ENCODE measurements at regions not wholly inside any gene's neighbourhood (a gene's known extent, or its start where the extent isn't known, plus 50 kb on each side); places are given as distances from the start of the nearest gene placed in this dataset.

GRCh38 chr3:137930976-137931375 lies 79.0 kb upstream of the CLDN18 start:
- no peak overlapping the region for H3K4me3 ChIP-seq
- 27% methylated on average over 3 of the region's 3 CpGs for WGBS (ENCODE audit: missing lambda C conversion rate)
- DNase-seq (ENCODE audit: low read depth in 1 of 2, low spot score in 1 of 2) (no peak), ATAC-seq (no peak), FAIRE-seq (no peak)
- no peak for TF ChIP-seq HOXA7 (CRISPR knock-in tag; IDR thresholded peaks at IDR 0.05)
- no peak for TF ChIP-seq ZC3H11A (IDR thresholded peaks at IDR 0.05)
- no peak for TF ChIP-seq MAFK (IDR thresholded peaks at IDR 0.05; ENCODE audit: partially characterized antibody)
- no peak for TF ChIP-seq NFE2L2 (conservative IDR thresholded peaks at IDR 0.05; ENCODE audit: low read length)
- no peak for TF ChIP-seq HOXB13 (CRISPR knock-in tag; IDR thresholded peaks at IDR 0.05; ENCODE audit: low read depth)
- TF ChIP-seq CEBPB (IDR thresholded peaks at IDR 0.05): no peak
- TF ChIP-seq JUN (IDR thresholded peaks at IDR 0.05): no peak
- no peak for TF ChIP-seq JUNB (IDR thresholded peaks at IDR 0.05)
- TF ChIP-seq HDAC2 (IDR thresholded peaks at IDR 0.05): no peak
- no peaks in the 10 kb centered on the region for H3K9me3 ChIP-seq
- H3K27ac ChIP-seq: no peak overlapping the region
- H3K4me2 ChIP-seq: no peak overlapping the region
- H3K4me1 ChIP-seq: no peaks in the 10 kb centered on the region
- ChIA-PET POLR2A (no interaction called here), CTCF (no interaction called here)

- DNase-seq (ENCODE audit: low read depth in 1 of 2, low spot score in 1 of 2) (no peak), FAIRE-seq (no peak), ATAC-seq (no peak)
- ChIA-PET CTCF (no interaction called here), POLR2A (no interaction called here)
- Histone ChIP-seq H3K9me3 (no peaks in the 10 kb centered on the region), H3K4me3 (no peak overlapping the region), H3K27ac (no peak overlapping the region), H3K4me2 (no peak overlapping the region), H3K4me1 (no peaks in the 10 kb centered on the region)
- WGBS (ENCODE audit: missing lambda C conversion rate): 20% methylated on average over 2 of the region's 2 CpGs
- no peak for TF ChIP-seq CEBPB (IDR thresholded peaks at IDR 0.05)
Measured at GRCh38 chr3:137938876-137939275, 71.1 kb upstream of the CLDN18 start.

- Histone ChIP-seq H3K9me3 (no peaks in the 10 kb centered on the region), H3K27ac (no peak overlapping the region), H3K4me1 (no peaks in the 10 kb centered on the region), H3K4me3 (no peak overlapping the region), H3K4me2 (no peak overlapping the region)
- FAIRE-seq: no peak
- TF ChIP-seq BCL3 (IDR thresholded peaks at IDR 0.05) (no peak), ZFP36 (IDR thresholded peaks at IDR 0.05; ENCODE audit: borderline replicate concordance, partially characterized antibody) (no peak), ZSCAN20 (CRISPR knock-in tag; IDR thresholded peaks at IDR 0.05) (no peak), EHF (CRISPR knock-in tag; IDR thresholded peaks at IDR 0.05) (no peak), HOXA7 (CRISPR knock-in tag; IDR thresholded peaks at IDR 0.05) (no peak), HOXB13 (CRISPR knock-in tag; IDR thresholded peaks at IDR 0.05; ENCODE audit: low read depth) (no peak), FOXS1 (CRISPR knock-in tag; IDR thresholded peaks at IDR 0.05) (no peak), NPAS2 (CRISPR knock-in tag; IDR thresholded peaks at IDR 0.05; ENCODE audit: borderline replicate concordance) (no peak), ATOH8 (CRISPR knock-in tag; IDR thresholded peaks at IDR 0.05; ENCODE audit: low read depth) (no peak), ESRRA (IDR thresholded peaks at IDR 0.05; ENCODE audit: borderline replicate concordance, low read length) (no peak), RAD21 (conservative IDR thresholded peaks at IDR 0.05 in 1 of 2, IDR thresholded peaks at IDR 0.05 in 1 of 2) (no peak), EP300 (IDR thresholded peaks at IDR 0.05) (no peak), E2F6 (IDR thresholded peaks at IDR 0.05; ENCODE audit: borderline replicate concordance, low read depth) (no peak), SREBF2 (IDR thresholded peaks at IDR 0.05) (no peak), POLR2AphosphoS2 (conservative IDR thresholded peaks at IDR 0.05; ENCODE audit: low read length) (no peak), REST (IDR thresholded peaks at IDR 0.05) (no peak), PHF8 (IDR thresholded peaks at IDR 0.05; ENCODE audit: borderline replicate concordance, low read depth) (no peak), RARB (CRISPR knock-in tag; IDR thresholded peaks at IDR 0.05) (no peak)
- POLR2A ChIA-PET: no interaction called here
- DNase-seq (ENCODE audit: low read depth in 1 of 2, low spot score in 1 of 2): no peak
- 3% methylated on average over 2 of the region's 2 CpGs for WGBS (ENCODE audit: missing lambda C conversion rate)
- ATAC-seq: no peak
- CTCF ChIA-PET: interaction anchor here (1.2 to 1.3 kb wide), 2 partner anchors 26 to 107 kb away, joined by 3 to 4 read pairs; no protein-coding TSS in a partner anchor
Measured at GRCh38 chr3:137944593-137944992, 65.4 kb upstream of the CLDN18 start.

All from A549 (cell line).